Fibroblast of skin of back (primary cell): ENCODE measurements at regions not wholly inside any gene's neighbourhood (a gene's known extent, or its start where the extent isn't known, plus 50 kb on each side); places are given as distances from the start of the nearest gene placed in this dataset.
"Not testable (repeated sequence)": the region's sequence is repeated elsewhere in the genome, so short reads cannot be mapped to it uniquely, and the experiment has no call there.

Experiments
- DNase-seq: peaks from one replicate; pipeline ENCODE4 v3.0.0-alpha.2; 2013

- no peak for DNase-seq
Observed at GRCh38 chr12:107826276-107826675, 51.8 kb downstream of the ASCL4 start.

- no peak for DNase-seq
Observed at GRCh38 chr12:107829271-107829670, 54.8 kb downstream of the ASCL4 start.

GRCh38 chr12:107832441-107832840 lies 57.9 kb downstream of the ASCL4 start:
- DNase-seq = no peak

DNA sequence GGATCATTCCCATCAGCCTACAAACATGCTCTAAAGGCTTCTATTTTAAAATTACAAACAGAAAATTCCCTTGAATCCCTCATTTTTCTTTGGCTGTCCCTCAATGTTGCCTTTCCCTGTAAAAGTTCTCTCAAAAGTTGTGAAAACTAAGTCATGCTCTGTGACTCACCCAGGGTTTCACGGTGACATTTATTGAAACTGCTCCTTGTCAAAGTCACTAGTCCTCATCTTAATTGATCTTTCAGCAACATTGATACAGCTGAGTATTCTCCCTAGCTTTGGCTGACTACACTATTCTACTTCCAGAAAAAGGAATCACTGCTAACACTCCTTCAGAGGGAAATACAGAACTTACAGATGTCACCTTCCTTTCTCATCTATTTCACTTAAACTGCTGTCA lies 65.7 kb downstream of the ASCL4 start:
- DNase-seq = no peak

DNA sequence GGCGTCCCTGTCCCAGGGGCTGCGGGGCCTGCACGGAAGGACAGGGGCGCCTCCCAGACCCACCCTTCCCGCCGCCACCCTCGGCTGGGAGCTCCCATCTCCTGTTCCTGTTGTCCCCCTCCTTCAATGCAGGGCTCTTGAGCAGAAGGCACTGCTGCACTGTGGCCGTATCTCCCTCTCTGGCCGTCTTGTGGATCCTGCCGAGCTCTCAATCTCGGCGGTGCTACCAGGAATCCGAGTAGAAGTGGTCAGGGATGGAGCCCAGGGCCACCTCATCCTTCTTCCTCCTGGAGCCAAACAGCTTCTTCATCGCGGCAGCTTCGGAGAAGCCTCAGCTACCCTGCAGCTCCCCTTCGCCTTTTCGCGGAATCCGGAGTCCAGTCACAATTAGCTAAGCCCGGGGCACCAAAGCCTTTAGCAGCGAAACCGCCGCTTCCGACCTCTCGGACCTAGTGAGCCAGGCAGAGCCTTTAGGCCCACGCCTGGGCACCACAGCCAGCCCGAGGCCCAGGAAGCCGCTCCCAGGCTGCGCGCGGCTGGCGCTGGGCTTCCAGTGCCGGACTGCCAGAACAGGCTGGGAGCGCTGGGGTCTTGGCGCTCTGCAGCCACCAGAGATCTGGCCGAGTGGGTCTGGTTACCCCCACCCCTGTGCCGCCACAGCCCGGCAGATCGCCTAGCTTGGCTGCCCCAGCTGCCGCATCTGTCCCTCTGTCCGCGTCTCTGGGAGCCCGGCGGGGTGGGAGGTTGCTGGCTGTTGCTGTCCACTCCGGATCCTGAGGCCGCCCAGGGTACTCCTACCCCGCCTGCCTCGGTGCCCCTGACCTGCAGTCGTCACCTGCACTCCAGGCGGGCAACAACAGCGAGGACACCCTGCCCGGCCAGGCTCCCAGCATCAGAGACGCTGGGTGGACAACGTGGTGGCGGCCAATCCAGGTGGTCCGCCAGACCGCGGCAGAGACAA lies 69.1 kb downstream of the ASCL4 start:
- DNase-seq = no peak

- no peak for DNase-seq
Observed at GRCh38 chr12:107844312-107844921, 69.9 kb downstream of the ASCL4 start.

DNA sequence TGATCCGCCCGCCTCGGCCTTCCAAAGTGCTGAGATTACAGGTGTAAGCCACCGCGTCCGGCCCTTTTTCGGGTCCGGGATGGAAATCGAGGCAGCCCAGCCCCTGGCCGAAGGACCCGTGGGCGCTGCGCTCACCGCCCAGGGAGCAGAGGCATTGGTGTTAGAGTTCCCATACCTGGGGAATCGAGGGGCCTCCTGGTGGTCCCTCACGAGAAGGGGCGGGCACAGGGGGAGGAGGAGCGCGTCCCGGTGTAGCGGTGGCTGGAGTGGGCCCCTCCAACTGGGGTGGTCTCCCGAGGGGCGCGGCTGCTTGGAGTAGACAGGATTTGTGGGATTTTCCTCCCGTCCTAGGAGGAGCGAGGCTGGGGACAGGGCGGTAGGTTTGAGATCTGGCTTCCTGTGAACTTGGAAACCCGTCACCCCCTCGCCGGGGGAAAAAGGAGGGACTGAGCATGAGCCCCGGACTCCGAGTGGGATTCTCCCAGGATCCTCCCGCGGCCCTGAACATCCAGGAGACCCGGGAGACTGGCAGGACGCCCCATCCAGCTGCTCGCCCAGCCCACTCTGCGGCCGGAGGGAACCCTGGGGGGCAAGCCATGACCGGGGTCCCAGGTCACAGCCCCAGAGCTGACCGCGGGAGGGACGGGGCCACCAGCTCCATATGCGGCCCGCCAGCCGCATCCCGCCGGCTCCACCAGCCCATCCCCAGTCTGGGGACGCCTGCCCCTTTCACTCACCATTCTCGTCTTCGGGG lies 70.9 kb downstream of the ASCL4 start:
- no peak for DNase-seq

DNA sequence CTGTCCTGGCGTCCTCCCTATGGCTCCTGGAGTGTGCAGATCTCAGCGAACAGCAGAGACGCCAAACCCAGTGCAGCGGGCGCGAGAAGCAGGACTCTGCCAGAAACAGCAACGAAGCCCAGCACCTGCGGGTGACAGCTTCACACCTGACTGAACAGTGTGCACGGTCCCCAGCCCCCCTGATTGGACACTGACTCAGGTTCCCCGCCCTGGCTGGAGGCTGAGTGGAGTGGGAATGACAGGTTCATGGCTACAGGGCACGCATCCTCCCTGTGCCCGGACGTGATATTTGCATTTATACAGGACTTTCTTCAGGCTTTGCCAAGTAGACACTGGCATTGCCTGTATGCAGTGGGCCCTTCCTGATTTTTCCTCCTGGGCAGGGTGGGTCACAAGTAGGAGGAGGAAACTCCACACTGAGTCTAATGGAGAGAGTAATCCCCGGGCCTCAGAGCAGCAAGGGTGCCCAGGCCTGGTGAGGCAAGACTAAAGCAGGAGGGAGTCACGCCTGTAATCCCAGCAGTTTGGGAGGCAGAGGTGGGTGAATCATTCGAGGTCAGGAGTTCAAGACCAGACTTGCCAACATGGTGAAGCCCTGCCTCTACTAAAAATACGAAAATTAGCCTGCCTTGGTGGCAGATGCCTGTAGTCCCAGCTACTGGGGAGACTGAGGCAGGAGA lies 71.6 kb downstream of the ASCL4 start:
- DNase-seq = no peak

GRCh38 chr12:107847430-107847829 lies 72.9 kb downstream of the ASCL4 start:
- DNase-seq = no peak

- DNase-seq = no peak
Observed at GRCh38 chr12:107847830-107848229, 73.3 kb downstream of the ASCL4 start.

GRCh38 chr12:107853479-107853878 lies 79.0 kb downstream of the ASCL4 start:
- DNase-seq = no peak

DNA sequence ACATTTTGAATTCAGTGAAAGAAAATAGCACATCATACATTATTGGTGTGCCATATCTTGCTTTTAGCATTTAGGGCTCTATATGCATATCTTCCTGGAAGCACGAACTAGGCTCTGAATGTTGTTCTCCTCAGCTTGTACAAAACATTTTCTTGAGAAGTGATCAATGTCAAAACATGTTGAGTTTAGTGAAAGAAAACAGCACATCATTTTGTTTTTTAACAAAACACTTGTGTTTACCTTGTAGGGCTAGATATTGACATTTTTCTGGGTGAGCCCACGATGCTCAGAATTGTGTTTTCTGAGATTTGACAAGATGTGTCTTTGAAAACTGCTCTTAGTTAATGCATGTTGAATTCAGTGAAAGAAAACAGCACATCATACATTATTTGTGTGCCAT lies 81.0 kb downstream of the ASCL4 start:
- no peak for DNase-seq

GRCh38 chr12:107856096-107856495 lies 81.6 kb downstream of the ASCL4 start:
- DNase-seq = no peak

DNA sequence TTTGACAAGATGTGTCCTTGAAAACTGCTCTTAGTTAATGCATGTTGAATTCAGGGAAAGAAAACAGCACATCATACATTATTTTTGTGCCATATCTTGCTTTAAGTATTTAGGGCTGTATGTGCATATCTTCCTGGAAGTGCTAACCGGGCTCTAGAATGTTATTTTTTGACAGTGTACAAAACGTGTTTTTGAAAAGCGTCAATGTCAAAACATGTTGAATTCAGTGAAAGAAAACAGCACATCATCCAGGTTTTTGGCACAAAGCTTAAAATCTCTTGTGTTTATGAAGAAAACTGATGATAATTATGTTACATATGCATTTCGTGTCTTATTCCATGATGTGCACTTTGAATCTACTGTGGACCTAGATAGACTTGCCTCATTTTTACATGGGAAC lies 82.7 kb downstream of the ASCL4 start:
- DNase-seq = no peak

DNA sequence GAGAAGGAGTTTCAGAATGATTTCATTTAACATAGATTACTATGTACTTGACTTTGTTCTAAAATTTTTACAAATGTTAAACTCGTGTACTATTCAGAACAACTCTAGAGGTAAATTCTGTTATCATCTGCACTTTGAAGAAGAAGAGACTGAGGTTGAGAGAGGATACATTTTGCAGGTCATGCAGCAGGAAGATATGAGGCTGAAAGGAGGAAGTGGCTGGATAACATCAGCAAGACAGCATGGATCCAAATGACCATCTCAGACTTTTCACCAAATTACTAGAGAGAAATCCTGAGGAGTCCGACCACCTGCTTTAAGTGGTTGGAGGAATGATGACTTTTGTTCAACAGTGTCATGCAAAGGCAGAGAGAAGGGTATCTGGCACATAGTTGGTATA lies 84.9 kb downstream of the ASCL4 start:
- no peak for DNase-seq

GRCh38 chr12:107864235-107864634 lies 89.7 kb downstream of the ASCL4 start:
- DNase-seq = no peak

DNA sequence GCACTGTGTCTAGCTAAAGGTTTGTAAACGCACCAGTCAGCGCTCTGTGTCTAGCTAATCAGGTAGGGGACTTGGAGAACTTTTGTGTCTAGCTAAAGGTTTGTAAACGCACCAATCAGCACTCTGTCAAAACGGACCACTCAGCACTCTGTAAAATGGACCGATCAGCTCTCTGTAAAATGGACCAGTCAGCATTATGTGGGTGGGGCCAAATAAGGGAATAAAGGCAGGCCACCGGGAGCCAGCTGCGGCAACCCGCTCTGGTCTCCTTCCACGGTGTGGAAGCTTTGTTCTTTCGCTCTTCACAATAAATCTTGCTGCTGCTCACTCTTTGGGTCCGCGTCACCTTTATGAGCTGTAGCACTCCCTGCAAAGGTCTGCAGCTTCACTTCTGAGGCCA lies 90.2 kb downstream of the ASCL4 start:
- not testable (repeated sequence) for DNase-seq

GRCh38 chr12:107873223-107873622 lies 98.7 kb downstream of the ASCL4 start:
- DNase-seq = no peak

DNA sequence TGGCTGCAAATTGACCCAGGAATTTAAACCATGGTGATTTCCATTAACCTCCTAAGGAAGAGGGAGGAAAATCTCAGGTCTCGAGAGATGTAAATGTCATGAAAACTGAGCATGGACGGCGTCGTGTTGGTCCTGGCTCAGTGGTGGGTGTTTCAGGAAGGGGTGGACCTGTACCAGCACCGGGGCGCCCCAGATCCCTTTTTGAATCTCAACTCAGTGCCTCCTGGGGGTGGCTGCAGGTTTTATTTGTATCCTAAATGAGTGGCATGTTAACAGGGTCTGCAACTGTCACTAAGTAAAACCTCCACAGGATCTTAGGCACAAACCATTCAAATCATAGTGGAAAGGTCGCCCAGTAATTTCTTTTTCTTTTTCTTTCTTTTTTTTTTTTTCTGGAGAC lies 101.3 kb downstream of the ASCL4 start:
- no peak for DNase-seq

GRCh38 chr12:107884769-107885694 lies 110.5 kb downstream of the ASCL4 start:
- DNase-seq = peak; percentile 46

DNA sequence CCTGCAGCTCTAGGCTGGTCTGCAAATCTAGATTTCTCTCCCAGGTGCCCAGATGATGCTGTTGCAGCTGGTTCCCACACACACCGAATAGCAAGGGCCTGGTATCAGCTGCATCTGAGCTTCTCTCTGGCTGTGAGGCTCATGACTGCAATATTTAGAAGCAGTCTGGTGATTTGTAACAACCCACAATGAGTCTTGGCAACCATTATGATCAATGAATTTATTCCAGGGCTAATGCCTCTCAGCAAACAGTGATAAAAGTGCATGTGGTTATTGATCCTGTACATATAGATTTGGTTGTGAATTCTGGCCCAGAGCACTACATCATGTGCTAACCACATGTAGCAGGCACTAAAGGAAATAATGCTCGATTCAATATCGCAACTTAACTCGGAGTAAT lies 114.3 kb downstream of the ASCL4 start:
- DNase-seq = no peak

DNA sequence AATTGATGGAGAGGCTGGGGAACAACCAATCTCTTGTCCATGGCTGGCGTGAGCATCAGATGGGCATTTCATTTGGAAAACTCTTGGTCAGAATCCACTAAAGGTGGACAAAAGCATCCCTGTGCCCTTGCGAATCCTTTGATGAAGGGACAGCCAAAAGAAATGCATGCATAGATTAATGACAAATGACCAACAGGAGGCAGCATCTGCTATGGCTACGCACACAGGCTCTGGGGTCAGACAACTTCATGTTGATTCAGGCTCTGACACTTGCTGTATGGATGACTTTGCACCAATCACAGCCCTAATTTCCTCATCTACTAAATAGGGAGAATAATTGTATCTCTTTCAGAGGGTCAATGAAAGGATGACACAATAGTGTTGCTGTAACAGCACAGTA lies 117.5 kb downstream of the ASCL4 start:
- no peak for DNase-seq
